ENCODE measurements at regions not wholly inside any gene's neighbourhood (a gene's known extent, or its start where the extent isn't known, plus 50 kb on each side); places are given as distances from the start of the nearest gene placed in this dataset.
A peak's percentile ranks its signal among the peaks of the same experiment; 100 is the strongest.
"Not testable (repeated sequence)": the region's sequence is repeated elsewhere in the genome, so short reads cannot be mapped to it uniquely, and the experiment has no call there.

DNA sequence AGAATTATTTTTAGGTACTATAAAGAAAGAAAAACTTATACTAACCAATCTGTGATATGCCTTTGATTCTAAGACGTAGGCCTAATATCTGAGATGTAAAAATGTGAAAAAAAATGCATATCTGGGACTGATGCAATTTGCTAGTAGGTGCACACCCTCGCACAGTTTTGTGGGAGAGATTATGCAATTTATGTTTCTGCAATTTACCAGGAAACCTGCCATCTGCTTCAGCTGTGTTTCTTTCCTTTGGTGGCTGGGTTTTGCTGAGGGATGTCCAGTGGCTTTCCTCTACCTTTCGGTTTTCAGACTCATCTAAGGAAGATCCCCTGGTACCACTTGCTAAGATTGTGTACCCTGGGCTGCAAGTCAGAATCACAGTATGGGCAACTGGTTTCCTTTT lies 186.9 kb downstream of the ZFP64 start:
- DNase-seq = no peak

- DNase-seq = peak in 1 of 2 experiments; percentile 13
These were observed 187.6 kb downstream of the ZFP64 start for GRCh38 chr20:52004018-52004417.

- no peak for DNase-seq
These were observed 188.2 kb downstream of the ZFP64 start for GRCh38 chr20:52003415-52003814.

GRCh38 chr20:52001999-52002666 lies 189.4 kb downstream of the ZFP64 start:
- DNase-seq = peak; percentile 39 to 46

DNA sequence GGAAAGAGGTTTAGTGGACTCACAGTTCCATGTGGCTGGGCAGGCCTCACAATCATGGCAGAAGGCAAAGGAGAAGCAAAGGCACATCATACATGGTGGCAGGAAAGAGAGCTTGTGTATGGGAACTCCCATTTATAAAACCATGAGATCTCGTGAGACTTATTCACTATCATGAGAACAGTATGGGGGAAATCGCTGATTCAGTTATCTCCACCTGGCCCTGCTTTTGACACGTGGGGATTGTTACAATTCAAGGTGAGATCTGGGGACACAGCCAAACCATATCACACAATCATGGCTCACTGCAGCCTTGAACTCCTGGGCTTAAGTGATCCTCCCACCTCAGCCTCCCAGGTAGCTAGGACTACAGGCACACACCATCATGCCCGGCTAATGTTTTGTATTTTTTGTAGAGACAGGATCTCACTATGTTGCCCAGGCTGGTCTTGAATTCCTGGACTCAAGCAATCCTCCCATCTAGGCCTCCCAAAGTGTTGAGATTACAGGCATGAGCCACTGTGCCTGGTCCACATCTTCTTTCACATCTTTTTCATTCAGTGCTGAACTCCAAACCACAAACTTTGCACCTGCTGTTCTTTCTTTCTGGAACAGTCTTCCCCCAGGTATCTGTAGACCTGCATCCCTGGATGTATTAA lies 194.2 kb downstream of the ZFP64 start:
- not testable (repeated sequence) for DNase-seq

GRCh38 chr20:51995551-51995951 lies 193.2 kb upstream of the SALL4 start:
- DNase-seq = peak; percentile 28 to 38

GRCh38 chr20:51994751-51995417 lies 192.6 kb upstream of the SALL4 start:
- DNase-seq = peak in 1 of 2 experiments; percentile 21

DNA sequence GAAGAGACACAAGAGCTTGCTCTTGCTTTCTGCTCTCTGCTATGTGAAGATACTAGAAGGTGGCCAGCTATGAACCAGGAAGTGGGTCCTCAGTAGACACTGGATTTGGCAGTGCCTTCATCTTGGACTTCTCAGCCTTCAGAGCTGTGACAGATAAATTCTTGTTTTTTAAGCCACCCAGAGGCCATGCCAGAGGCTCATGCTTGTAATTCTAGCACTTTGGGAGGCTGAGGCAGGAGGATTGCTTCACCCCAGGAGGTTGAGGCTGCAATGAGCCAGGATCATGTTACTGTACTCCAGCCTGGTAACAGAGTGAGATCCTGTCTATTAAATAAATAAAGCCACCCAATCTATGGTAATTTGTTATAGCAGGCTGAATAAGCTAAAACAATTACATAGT lies 185.5 kb upstream of the SALL4 start:
- DNase-seq = no peak

GRCh38 chr20:51985013-51985415 lies 182.7 kb upstream of the SALL4 start:
- DNase-seq = peak in 1 of 2 experiments; percentile 22

- no peak for DNase-seq
These were observed 178.0 kb upstream of the SALL4 start for GRCh38 chr20:51980277-51980676.

DNA sequence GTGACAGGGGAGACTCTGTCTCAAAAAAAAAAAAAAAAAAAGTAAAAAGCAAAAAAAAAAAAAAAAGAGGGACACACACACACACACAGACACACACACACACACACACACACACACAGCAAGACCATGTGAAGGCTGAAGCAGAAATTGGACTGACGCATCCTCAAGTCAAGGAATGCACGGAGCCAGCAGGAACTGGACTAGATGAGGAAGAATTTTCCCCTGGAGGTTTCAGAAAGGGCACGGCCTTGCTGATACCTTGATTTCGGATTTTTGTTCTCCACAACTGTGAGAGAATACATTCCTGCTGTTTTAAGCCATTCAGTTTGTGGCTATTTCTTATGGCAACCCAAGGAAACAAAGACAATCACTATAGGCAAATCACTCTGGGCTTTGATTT lies 176.9 kb upstream of the SALL4 start:
- DNase-seq = no peak

GRCh38 chr20:51978070-51978501 lies 175.8 kb upstream of the SALL4 start:
- DNase-seq = no peak

DNA sequence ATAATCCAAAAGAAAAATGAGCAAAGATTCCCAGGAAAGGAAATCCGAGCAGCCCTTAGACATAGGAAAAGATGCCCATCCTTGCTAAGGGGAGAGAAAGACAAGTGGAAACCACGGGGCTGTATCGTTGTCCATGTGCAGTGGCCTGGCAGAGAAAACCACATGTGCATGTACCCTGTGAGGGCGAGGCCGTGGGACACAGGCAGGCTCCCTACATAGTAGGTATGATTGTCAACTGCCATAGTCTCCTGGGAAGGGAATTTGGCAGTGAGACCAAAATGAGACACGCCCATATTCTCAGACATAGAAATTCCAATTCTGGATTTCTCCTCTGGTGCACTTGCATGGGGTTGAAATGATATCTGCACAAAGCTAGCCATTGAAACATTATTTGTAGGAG lies 169.7 kb upstream of the SALL4 start:
- no peak for DNase-seq

DNA sequence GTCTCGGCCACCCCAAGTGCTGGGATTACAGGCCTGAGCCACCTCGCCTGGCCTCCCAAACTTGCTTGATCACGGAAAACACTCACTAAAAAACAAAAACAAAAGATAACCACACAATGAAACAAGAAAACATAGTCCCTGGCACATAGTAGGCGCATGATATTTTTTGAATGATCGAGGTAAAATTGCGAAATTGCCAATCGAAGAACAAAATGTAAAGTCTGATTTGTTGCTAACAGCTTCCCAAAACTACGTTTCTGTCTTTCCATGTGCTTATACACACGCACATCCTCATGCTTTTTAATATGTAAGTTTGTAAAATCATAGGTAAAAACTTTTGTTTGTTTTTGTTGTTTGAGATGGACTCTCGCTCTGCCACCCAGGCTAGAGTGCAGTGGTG lies 168.5 kb upstream of the SALL4 start:
- no peak for DNase-seq

DNA sequence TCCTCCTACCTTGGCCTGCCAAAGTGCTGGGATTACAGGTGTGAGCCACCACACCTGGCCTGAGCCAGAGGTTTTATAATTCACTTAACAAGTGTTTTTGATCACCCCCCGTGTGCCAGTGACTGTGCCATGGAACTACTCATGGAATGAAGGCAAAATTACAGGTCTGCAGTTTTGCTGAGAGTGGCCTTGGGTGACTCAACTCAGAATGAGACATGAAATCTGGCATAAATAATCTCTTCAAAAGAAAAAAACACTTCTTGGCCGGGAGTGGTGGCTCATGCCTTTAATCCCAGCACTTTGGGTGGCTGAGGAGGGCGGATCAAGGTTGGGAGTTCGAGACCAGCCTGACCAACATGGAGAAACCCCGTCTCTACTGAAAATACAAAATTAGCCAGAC lies 166.9 kb upstream of the SALL4 start:
- DNase-seq = no peak

DNA sequence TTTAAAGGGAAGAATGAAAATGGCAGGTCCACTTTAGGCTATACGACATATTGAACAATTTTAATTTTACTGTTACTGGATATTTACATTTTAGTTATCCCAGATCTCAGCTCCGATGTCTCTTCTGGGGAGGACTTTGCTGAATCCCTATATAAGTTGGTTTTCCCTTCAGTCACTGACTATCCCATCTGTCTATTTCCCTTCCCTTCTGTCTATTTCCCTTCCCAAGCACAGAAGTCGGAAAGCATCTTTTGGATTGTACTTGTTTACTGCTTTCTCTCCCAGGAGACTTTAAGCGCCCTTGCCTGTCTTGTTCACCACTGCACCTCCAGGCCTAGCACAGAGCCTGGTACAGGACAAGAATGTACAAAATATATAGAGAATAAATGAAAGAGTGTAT lies 165.8 kb upstream of the SALL4 start:
- DNase-seq = no peak

GRCh38 chr20:51966296-51966971 lies 164.1 kb upstream of the SALL4 start:
- DNase-seq = peak; percentile 1 to 39

DNA sequence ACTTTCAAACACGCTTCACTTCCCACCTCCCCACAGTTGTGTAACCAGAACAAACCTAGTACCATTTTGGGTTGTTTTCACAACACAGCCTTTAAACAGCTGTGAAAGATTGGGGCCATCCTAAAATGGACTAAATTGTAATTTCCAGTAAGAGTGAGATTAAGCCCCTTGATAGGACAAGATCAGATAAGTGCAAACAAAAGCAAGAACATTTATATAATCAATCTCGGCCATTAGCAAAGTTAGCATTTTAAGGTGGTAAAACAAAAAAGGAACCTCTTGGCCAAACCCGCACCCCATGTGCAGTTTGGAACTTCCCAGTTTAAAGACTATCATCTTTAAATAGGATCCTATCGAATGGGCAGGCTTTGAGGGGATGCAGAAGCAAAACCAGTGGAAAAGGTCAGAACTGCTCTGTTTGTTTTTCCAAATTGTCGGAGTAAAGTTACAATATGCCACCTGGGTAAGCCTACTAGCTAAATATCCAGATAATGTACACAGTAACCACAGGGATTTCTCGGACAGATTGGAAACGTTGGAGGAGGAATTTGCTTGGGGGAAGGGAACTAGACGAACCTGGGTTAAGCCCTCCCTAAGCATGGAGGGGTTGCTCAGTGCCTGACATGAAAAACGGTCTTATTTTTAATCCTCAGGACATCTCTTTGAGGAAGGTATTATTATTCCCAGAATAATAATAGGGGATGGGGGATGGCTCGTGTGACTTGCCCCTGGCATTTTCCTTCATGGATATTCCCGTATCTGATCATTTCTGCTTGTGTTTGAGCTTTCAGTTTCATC lies 159.8 kb upstream of the SALL4 start:
- peak; percentile 43 to 60 for DNase-seq

- no peak for DNase-seq
These were observed 157.8 kb upstream of the SALL4 start for GRCh38 chr20:51960047-51960675.

DNA sequence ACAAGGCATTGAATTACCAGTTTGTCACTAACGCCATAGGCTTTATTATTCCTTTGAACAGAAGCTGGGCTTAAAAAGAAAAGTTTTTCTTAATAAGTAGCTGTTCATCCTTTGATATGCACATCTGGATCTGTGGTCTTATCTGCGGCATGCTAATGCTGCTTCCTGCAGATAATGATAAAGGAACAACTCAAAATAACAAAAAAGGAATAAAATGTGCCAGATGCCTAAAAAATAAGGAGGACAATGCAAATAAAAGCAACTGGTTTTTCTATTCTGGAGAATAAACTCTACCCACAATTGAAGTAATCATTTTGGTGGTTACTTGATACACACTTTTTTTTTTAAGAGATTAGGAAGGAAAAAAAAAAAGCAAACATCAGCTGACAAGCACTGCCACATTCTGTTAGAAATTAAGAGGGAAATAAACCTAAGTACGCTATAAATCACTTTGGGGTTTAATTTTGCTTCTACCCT lies 156.8 kb upstream of the SALL4 start:
- DNase-seq = no peak

DNA sequence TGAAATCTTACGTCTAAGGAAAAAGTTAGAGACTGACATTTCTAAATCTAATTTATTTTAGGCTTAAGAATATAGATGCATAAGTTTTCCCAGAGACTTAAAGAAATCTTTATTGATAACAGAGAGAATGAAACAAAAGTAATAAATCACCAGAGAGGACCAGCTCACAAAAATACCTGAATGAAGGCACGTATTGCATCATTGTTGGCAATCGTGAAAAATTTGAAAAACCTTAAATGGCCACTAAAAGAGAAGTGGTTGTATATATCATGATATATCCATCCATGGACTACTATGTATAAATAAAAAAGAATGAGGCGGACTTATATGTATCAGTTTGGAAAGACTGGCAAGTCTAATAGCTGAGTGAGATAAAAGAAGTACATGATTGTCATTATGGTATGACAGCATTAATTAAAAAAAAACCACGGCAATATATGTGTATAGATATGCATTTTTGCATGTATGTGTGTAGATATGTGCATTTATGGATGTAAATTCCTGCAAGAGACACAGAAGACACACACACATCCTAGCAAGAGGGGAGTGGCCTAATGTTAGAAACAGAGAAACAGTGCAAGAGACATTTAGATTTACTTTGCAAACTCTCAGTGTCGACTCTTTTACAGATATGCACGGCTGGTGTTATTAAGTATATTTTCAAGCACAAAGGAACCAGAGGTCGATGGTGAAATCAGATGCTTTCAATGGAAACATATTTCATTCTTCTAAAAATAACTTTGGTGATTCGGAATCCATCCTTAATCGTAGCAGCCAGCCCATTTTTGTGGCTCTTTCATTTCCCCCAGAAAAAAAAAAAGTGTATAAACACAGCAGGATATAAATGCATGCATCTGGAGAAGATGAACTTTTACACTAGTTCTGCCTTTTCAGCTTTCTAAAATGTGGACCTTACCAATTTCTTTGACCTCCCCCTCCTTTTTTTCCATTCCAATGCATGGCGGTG lies 156.1 kb upstream of the SALL4 start:
- no peak for DNase-seq

Data from NCI-H2081 (cell line).